Lung (tissue), 11 donors: ENCODE measurements at regions not wholly inside any gene's neighbourhood (a gene's known extent, or its start where the extent isn't known, plus 50 kb on each side); places are given as distances from the start of the nearest gene placed in this dataset.

ENCODE experiments used
- ATAC-seq: fragments of 200-7000 bp; cut with Tn5 transposase; one replicate; pipeline ENCODE4 v1.9.1; 2020; ENCODE audit warnings: moderate number of reproducible peaks; ENCODE audit not compliant: insufficient read depth, low FRiP score
- DNase-seq, 3 donors: peaks; one replicate each; pipeline ENCODE4 v3.0.0-alpha.2; 2013 to 2017
- H3K27ac ChIP-seq, 2 donors: one replicate each; pipeline ENCODE4 v1.5.1; 2013; ENCODE audit warnings: mild to moderate bottlenecking in 2 of 2, moderate library complexity in 2 of 2, control low read depth in 1 of 2, inconsistent platforms in 1 of 2, low read depth in 1 of 2, low read length in 1 of 2
- H3K27me3 ChIP-seq, 3 donors: one replicate each; pipeline ENCODE4 v1.5.1; 2013; ENCODE audit warnings: low read length in 2 of 3; ENCODE audit not compliant: control insufficient read depth in 3 of 3, insufficient read depth in 3 of 3
- H3K36me3 ChIP-seq, 4 donors: one replicate each; pipeline ENCODE4 v1.5.1; 2013; ENCODE audit warnings: low read length in 4 of 4, mild to moderate bottlenecking in 1 of 4, moderate library complexity in 1 of 4; ENCODE audit not compliant: control insufficient read depth in 4 of 4, insufficient read depth in 4 of 4
- H3K4me1 ChIP-seq, 5 donors: one replicate each; pipeline ENCODE4 v1.5.1; 2013; ENCODE audit warnings: low read length in 5 of 5, mild to moderate bottlenecking in 2 of 5, moderate library complexity in 1 of 5; ENCODE audit not compliant: control insufficient read depth in 5 of 5, insufficient read depth in 5 of 5
- H3K4me3 ChIP-seq: one replicate; pipeline ENCODE4 v1.5.1; 2013; ENCODE audit warnings: mild to moderate bottlenecking, control low read depth, moderate library complexity
- H3K9ac ChIP-seq, 2 donors: one replicate each; pipeline ENCODE4 v1.5.1; 2013; ENCODE audit warnings: low read length in 2 of 2, control low read depth in 1 of 2; ENCODE audit not compliant: insufficient read depth in 1 of 2
- H3K9me3 ChIP-seq, 4 donors: one replicate each; pipeline ENCODE4 v1.5.1; 2013; ENCODE audit warnings: low read length in 3 of 4, mild to moderate bottlenecking in 1 of 4, moderate library complexity in 1 of 4; ENCODE audit not compliant: control insufficient read depth in 4 of 4, insufficient read depth in 3 of 4
- CTCF ChIP-seq: IDR thresholded peaks from 2 replicates; pipeline ENCODE4 v1.5.1; 2012; ENCODE audit warnings: mild to moderate bottlenecking; ENCODE audit errors: control extremely low read depth, extremely low read depth
- WGBS, 2 donors: extraction: QIAGEN DNeasy Blood & Tissue Kit; methylation state at CpG; one replicate each; pipeline ENCODE4 v1.1.7; 2013; 5-methylcytosine and 5-hydroxymethylcytosine counted together
- donor health status: control.
- donor health status: control.
- donor health status: Bipolar disorder and iron deficiency.
- donor health status: healthy.
- donor health status: DM: yes; HTN: yes; CAD: no.

GRCh38 chr5:176711883-176712282 is 64.6 kb downstream of the TSPAN17 start:
- no peak for DNase-seq
- Histone ChIP-seq H3K9ac (no peak overlapping the region), H3K27ac (no peak overlapping the region), H3K4me1 (peaks cover 0 to 3% (median 0%) of the 10 kb centered on the region in 5 donors), H3K27me3 (peaks cover 4 to 11% (median 4%) of the 10 kb centered on the region in 3 donors), H3K9me3 (peaks cover 0 to 17% (median 2%) of the 10 kb centered on the region in 4 donors), H3K4me3 (no peak overlapping the region), H3K36me3 (no peaks in the 10 kb centered on the region)
- no peak for ATAC-seq
- 14 to 17% methylated on average over 7 of the region's 7 CpGs for WGBS, 2 donors
- no peak for TF ChIP-seq CTCF

GRCh38 chr5:176712546-176713304 is 65.4 kb downstream of the TSPAN17 start:
- Histone ChIP-seq H3K4me3 (no peak overlapping the region), H3K9ac (no peak overlapping the region), H3K4me1 (peaks cover 0 to 3% (median 0%) of the 10 kb centered on the region in 5 donors), H3K9me3 (peaks cover 0 to 19% (median 2%) of the 10 kb centered on the region in 4 donors), H3K27ac (no peak overlapping the region), H3K27me3 (peaks cover 4 to 11% (median 4%) of the 10 kb centered on the region in 3 donors), H3K36me3 (no peaks in the 10 kb centered on the region)
- DNase-seq (peak in 1 of 3 donors; percentile 4), ATAC-seq (no peak)
- no peak for TF ChIP-seq CTCF
- 31% methylated on average over 17 of the region's 17 CpGs for WGBS, 2 donors

GRCh38 chr5:176713409-176713808 is 66.1 kb downstream of the TSPAN17 start:
- no peak for ATAC-seq
- WGBS, 2 donors: 80 to 86% methylated on average over 6 of the region's 6 CpGs
- Histone ChIP-seq H3K27ac (no peak overlapping the region), H3K9ac (no peak overlapping the region), H3K4me3 (no peak overlapping the region), H3K27me3 (peaks cover 4 to 11% (median 4%) of the 10 kb centered on the region in 3 donors), H3K9me3 (peaks cover 0 to 19% (median 2%) of the 10 kb centered on the region in 4 donors), H3K4me1 (peaks cover 0 to 3% (median 0%) of the 10 kb centered on the region in 5 donors), H3K36me3 (no peaks in the 10 kb centered on the region)
- DNase-seq: no peak
- no peak for TF ChIP-seq CTCF
